Progenitor cell of endocrine pancreas (in vitro differentiated cells): ENCODE measurements at regions not wholly inside any gene's neighbourhood (a gene's known extent, or its start where the extent isn't known, plus 50 kb on each side); places are given as distances from the start of the nearest gene placed in this dataset.

Experiments
- DNase-seq: peaks from one replicate; pipeline ENCODE4 v3.0.0; 2021; ENCODE audit warnings: low spot score; ENCODE audit not compliant: unreplicated experiment
- H3K27ac Mint-ChIP-seq: 2 replicates; pipeline ENCODE4 v1.8.0; 2021; ENCODE audit warnings: mild to moderate bottlenecking, moderate library complexity, mixed read lengths
- H3K27me3 Mint-ChIP-seq: 2 replicates; pipeline ENCODE4 v1.8.0; 2021; ENCODE audit warnings: mixed read lengths
- H3K36me3 Mint-ChIP-seq: 2 replicates; pipeline ENCODE4 v1.8.0; 2022; ENCODE audit warnings: mixed read lengths; ENCODE audit not compliant: insufficient read depth
- H3K4me1 Mint-ChIP-seq: 2 replicates; pipeline ENCODE4 v1.8.0; 2021; ENCODE audit warnings: low read depth, mixed read lengths
- H3K4me3 Mint-ChIP-seq: 2 replicates; pipeline ENCODE4 v1.8.0; 2021; ENCODE audit warnings: low read depth, mild to moderate bottlenecking, moderate library complexity, mixed read lengths
- H3K9me3 Mint-ChIP-seq: 2 replicates; pipeline ENCODE4 v1.8.0; 2021; ENCODE audit warnings: low read depth, mixed read lengths
- CTCF ChIP-seq: fragments of 200-600 bp; sonication (generic); IDR thresholded peaks from one replicate; pipeline ENCODE4 v1.5.0; 2021; ENCODE audit warnings: antibody characterized with exemption, mild to moderate bottlenecking; ENCODE audit not compliant: unreplicated experiment

- no peak for DNase-seq
- no peak overlapping the region for H3K27ac Mint-ChIP-seq
- peak; percentile 66 for TF ChIP-seq CTCF
- H3K9me3 Mint-ChIP-seq = no peaks in the 10 kb centered on the region
- H3K4me3 Mint-ChIP-seq = no peak overlapping the region
- no peaks in the 10 kb centered on the region for H3K36me3 Mint-ChIP-seq
- no peaks in the 10 kb centered on the region for H3K4me1 Mint-ChIP-seq
- H3K27me3 Mint-ChIP-seq = no peaks in the 10 kb centered on the region
Observed at GRCh38 chr6:127641905-127642304, 64.9 kb downstream of the C6orf58 start.
